ENCODE measurements at regions not wholly inside any gene's neighbourhood (a gene's known extent, or its start where the extent isn't known, plus 50 kb on each side); places are given as distances from the start of the nearest gene placed in this dataset.
A peak's percentile ranks its signal among the peaks of the same experiment; 100 is the strongest.

GRCh38 chr5:68071736-68072135 lies 143.8 kb upstream of the PIK3R1 start:
- no peak overlapping the region for H2AFZ ChIP-seq (ENCODE audit: control insufficient read depth, low read length)
- no peaks in the 10 kb centered on the region for H3K9me1 ChIP-seq (ENCODE audit: control insufficient read depth, extremely low read depth, insufficient read depth, low read length)
- H3K27ac ChIP-seq (ENCODE audit: control insufficient read depth, insufficient read depth, low read length) = no peak overlapping the region
- H3K4me1 ChIP-seq (ENCODE audit: control insufficient read depth, extremely low read depth, insufficient read depth, low read length) = no peaks in the 10 kb centered on the region
- H3K4me2 ChIP-seq (ENCODE audit: control insufficient read depth, extremely low read depth, insufficient read depth, low read depth, low read length) = no peak overlapping the region
- H3K27me3 ChIP-seq (ENCODE audit: control insufficient read depth, extremely low read depth, insufficient read depth, low read length) = no peaks in the 10 kb centered on the region
- no peak for TF ChIP-seq CTCF (optimal IDR thresholded peaks at IDR 0.05 in 1 of 3, IDR thresholded peaks at IDR 0.05 in 1 of 3, conservative IDR thresholded peaks at IDR 0.05 in 1 of 3; ENCODE audit: extremely low read depth in 1 of 3, insufficient read depth in 2 of 3, low read length in 3 of 3)
- no peak for TF ChIP-seq EZH2 (IDR thresholded peaks at IDR 0.05; ENCODE audit: low read length)
- dilution Hi-C loops (cut with MboI; ENCODE audit: extremely low pct_ligation_motif_present, low sequenced_read_pairs) = no loop called here
- FAIRE-seq (peak; percentile 5), DNase-seq (ENCODE audit: low read depth, low spot score) (no peak)
- H4K20me1 ChIP-seq (ENCODE audit: control insufficient read depth, extremely low read depth, insufficient read depth, low read length) = no peaks in the 10 kb centered on the region
- no peak overlapping the region for H3K9ac ChIP-seq (ENCODE audit: control insufficient read depth, extremely low read depth, insufficient read depth, low read length)
- H3K79me2 ChIP-seq (ENCODE audit: control insufficient read depth, insufficient read depth, low read length) = no peaks in the 10 kb centered on the region
- H3K4me3 ChIP-seq (ENCODE audit: control insufficient read depth in 2 of 3, extremely low read depth in 1 of 3, insufficient read depth in 2 of 3, low read depth in 1 of 3, low read length in 3 of 3) = no peak overlapping the region
- H3K36me3 ChIP-seq (ENCODE audit: control insufficient read depth in 2 of 2, extremely low read depth in 1 of 2, insufficient read depth in 2 of 2, low read length in 2 of 2) = no peaks in the 10 kb centered on the region
- H3K9me3 ChIP-seq (ENCODE audit: control insufficient read depth, low read depth, low read length) = no peaks in the 10 kb centered on the region

GRCh38 chr5:68071282-68071632 lies 144.3 kb upstream of the PIK3R1 start:
- no peak overlapping the region for H3K27ac ChIP-seq (ENCODE audit: control insufficient read depth, insufficient read depth, low read length)
- no peak overlapping the region for H2AFZ ChIP-seq (ENCODE audit: control insufficient read depth, low read length)
- no peaks in the 10 kb centered on the region for H3K9me3 ChIP-seq (ENCODE audit: control insufficient read depth, low read depth, low read length)
- no peak for TF ChIP-seq CTCF (optimal IDR thresholded peaks at IDR 0.05 in 1 of 3, IDR thresholded peaks at IDR 0.05 in 1 of 3, conservative IDR thresholded peaks at IDR 0.05 in 1 of 3; ENCODE audit: extremely low read depth in 1 of 3, insufficient read depth in 2 of 3, low read length in 3 of 3)
- TF ChIP-seq EZH2 (IDR thresholded peaks at IDR 0.05; ENCODE audit: low read length) = no peak
- no peaks in the 10 kb centered on the region for H3K36me3 ChIP-seq (ENCODE audit: control insufficient read depth in 2 of 2, extremely low read depth in 1 of 2, insufficient read depth in 2 of 2, low read length in 2 of 2)
- FAIRE-seq (no peak), DNase-seq (ENCODE audit: low read depth, low spot score) (no peak)
- no peaks in the 10 kb centered on the region for H4K20me1 ChIP-seq (ENCODE audit: control insufficient read depth, extremely low read depth, insufficient read depth, low read length)
- H3K4me3 ChIP-seq (ENCODE audit: control insufficient read depth in 2 of 3, extremely low read depth in 1 of 3, insufficient read depth in 2 of 3, low read depth in 1 of 3, low read length in 3 of 3) = no peak overlapping the region
- no peak overlapping the region for H3K4me2 ChIP-seq (ENCODE audit: control insufficient read depth, extremely low read depth, insufficient read depth, low read depth, low read length)
- no peak overlapping the region for H3K9ac ChIP-seq (ENCODE audit: control insufficient read depth, extremely low read depth, insufficient read depth, low read length)
- no peaks in the 10 kb centered on the region for H3K9me1 ChIP-seq (ENCODE audit: control insufficient read depth, extremely low read depth, insufficient read depth, low read length)
- H3K27me3 ChIP-seq (ENCODE audit: control insufficient read depth, extremely low read depth, insufficient read depth, low read length) = no peaks in the 10 kb centered on the region
- dilution Hi-C loops (cut with MboI; ENCODE audit: extremely low pct_ligation_motif_present, low sequenced_read_pairs) = no loop called here
- no peaks in the 10 kb centered on the region for H3K79me2 ChIP-seq (ENCODE audit: control insufficient read depth, insufficient read depth, low read length)
- no peaks in the 10 kb centered on the region for H3K4me1 ChIP-seq (ENCODE audit: control insufficient read depth, extremely low read depth, insufficient read depth, low read length)
